Breast epithelium (tissue), 4 donors: ENCODE measurements at regions not wholly inside any gene's neighbourhood (a gene's known extent, or its start where the extent isn't known, plus 50 kb on each side); places are given as distances from the start of the nearest gene placed in this dataset.
A peak's percentile ranks its signal among the peaks of the same experiment; 100 is the strongest.

Experiments used
- DNase-seq, 2 donors: peaks; one replicate each; pipeline ENCODE4 v3.0.0-alpha.2; 2019; ENCODE audit warnings: low spot score in 2 of 2
- H3K27ac ChIP-seq, 2 donors: fragments of 200-600 bp; sonication (generic) in 1 of 2; one replicate each; pipeline ENCODE4 v1.5.1; 2016 to 2019; ENCODE audit warnings: mild to moderate bottlenecking in 1 of 2
- H3K27me3 ChIP-seq, 2 donors: fragments of 200-600 bp; sonication (generic) in 1 of 2; one replicate each; pipeline versions ENCODE4 v1.5.1 to v1.6.0; 2017 to 2019; ENCODE audit warnings: control low read depth in 1 of 2, mild to moderate bottlenecking in 1 of 2
- H3K36me3 ChIP-seq: fragments of 200-600 bp; one replicate; pipeline ENCODE4 v1.5.1; 2019
- H3K4me1 ChIP-seq, 2 donors: fragments of 200-600 bp; sonication (generic); one replicate each; pipeline ENCODE4 v1.5.1; 2016 to 2019; ENCODE audit warnings: control low read depth in 1 of 2
- H3K4me3 ChIP-seq, 3 donors: fragments of 200-600 bp; sonication (generic); 1 replicate in 2 of 3; 2 replicates in 1 of 3; pipeline ENCODE4 v1.5.1; 2016 to 2019; ENCODE audit warnings: mild to moderate bottlenecking in 3 of 3, moderate library complexity in 2 of 3
- H3K9me3 ChIP-seq, 2 donors: fragments of 200-600 bp; sonication (generic) in 1 of 2; one replicate each; pipeline ENCODE4 v1.5.1; 2016 to 2019; ENCODE audit warnings: control low read depth in 1 of 2
- POLR2A ChIP-seq: fragments of 450-650 bp; IDR thresholded peaks from one replicate; pipeline ENCODE4 v1.6.1; 2016; ENCODE audit warnings: antibody characterized with exemption, mild to moderate bottlenecking, moderate library complexity
- POLR2AphosphoS5 ChIP-seq, 3 donors: sonication (generic); formaldehyde crosslinking; IDR thresholded peaks; one replicate each; pipeline ENCODE4 v1.6.1; 2017; ENCODE audit warnings: antibody characterized with exemption in 3 of 3
- intact Hi-C: fragments of 100-400 bp; cut with DNase I; formaldehyde crosslinking; loops from one replicate; pipeline ENCODE4 v1.15.1; 2023; ENCODE audit warnings: low total_unique reads
- TF ChIP-seq, protein P1 (sequence below), 3 donors: fragments of 450-650 bp; IDR thresholded peaks; one replicate each; pipeline ENCODE4 v1.5.1; 2016 to 2017; ENCODE audit warnings: antibody characterized with exemption in 3 of 3, mild to moderate bottlenecking in 3 of 3, moderate library complexity in 3 of 3

DNA sequence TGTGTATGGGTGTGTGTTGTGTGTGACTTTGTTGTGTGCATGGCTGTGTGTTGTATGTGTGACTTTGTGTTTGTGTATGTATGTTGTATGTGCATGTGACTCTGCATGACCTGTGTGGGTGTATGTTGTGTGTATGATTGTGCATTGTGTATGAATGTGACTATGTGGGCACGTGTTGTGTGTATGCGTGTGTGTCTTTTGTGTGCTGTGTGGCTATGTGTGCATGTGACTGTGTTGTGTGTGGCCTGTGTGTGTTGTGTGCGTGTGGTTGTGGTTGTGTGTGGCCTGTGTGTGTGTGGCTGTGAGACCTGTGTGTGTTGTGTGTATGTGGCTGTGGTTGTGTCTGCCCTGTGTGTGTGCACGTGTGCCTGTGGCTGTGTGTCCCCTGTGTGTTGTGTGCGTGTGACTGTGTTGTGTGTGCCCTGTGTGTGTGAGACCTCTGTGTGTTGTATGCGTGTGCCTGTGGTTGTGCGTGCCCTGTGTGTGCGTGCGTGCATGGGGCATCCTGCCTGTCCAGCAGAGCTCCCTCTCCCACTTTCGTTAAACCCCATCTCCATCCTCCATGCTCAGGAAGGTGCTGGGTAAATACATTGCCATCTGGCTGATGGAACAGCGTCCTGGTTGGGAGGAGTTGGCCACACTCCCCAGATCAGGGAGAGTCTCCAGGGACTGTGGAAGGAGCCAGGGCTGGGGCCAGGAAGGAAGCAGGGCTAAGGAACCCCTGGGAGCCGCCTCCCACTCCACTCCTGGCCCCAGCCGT is 90.1 kb upstream of the GSE1 start:
- intact Hi-C loops, result no loop called here
- Histone ChIP-seq H3K27ac (peak overlapping the region; percentile 48 to 87), H3K4me1 (peaks cover 21 to 36% of the 10 kb centered on the region in 2 donors), H3K36me3 (no peaks in the 10 kb centered on the region), H3K27me3 (no peaks in the 10 kb centered on the region), H3K9me3 (no peaks in the 10 kb centered on the region), H3K4me3 (no peak overlapping the region)
- TF ChIP-seq, protein P1, sequence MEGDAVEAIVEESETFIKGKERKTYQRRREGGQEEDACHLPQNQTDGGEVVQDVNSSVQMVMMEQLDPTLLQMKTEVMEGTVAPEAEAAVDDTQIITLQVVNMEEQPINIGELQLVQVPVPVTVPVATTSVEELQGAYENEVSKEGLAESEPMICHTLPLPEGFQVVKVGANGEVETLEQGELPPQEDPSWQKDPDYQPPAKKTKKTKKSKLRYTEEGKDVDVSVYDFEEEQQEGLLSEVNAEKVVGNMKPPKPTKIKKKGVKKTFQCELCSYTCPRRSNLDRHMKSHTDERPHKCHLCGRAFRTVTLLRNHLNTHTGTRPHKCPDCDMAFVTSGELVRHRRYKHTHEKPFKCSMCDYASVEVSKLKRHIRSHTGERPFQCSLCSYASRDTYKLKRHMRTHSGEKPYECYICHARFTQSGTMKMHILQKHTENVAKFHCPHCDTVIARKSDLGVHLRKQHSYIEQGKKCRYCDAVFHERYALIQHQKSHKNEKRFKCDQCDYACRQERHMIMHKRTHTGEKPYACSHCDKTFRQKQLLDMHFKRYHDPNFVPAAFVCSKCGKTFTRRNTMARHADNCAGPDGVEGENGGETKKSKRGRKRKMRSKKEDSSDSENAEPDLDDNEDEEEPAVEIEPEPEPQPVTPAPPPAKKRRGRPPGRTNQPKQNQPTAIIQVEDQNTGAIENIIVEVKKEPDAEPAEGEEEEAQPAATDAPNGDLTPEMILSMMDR (IDR thresholded peaks at IDR 0.05), result no peak
- no peak for TF ChIP-seq POLR2A
- no peak for TF ChIP-seq POLR2AphosphoS5 (IDR thresholded peaks at IDR 0.05)
- peak in 1 of 2 donors; percentile 36 for DNase-seq

DNA sequence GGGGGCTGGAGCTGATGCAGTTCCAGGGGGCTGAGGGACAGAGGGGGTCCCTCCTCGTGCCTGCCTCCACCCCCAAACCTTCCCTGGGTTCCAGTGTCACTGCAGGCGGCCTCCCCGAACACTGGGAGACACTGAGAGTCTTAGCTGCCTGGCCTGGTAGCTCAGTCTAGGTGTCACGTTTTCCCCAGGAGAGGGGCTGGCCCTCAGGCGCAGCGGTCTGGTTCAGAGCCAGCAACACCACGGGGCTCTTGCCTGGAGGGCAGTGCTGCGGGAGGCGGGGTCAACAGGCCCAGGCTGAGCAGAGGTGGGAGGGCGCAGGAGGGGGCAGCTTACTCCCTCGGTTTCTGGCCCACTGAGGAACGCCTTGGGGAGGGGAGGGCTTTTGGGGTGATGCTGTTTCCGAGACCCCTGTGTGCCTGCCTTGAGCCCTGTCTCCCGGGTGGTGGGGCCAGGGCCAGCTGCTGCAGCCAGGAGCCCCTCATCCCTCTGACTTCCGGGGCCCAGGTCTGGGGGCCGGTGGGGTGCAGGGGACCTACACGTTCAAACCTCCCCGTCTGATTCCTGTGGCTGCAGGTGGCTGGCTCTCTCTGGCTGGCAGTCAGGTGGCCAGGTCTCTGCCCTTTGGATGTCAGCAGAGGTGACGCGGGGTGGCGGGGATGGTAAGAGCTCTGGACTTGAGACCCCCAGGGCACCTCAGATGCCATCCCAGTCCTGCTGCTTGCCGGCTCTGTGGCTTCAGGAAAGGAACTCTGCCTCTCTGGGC is 89.3 kb upstream of the GSE1 start:
- Histone ChIP-seq H3K4me3 (no peak overlapping the region), H3K4me1 (peaks cover 21 to 36% of the 10 kb centered on the region in 2 donors), H3K36me3 (no peaks in the 10 kb centered on the region), H3K9me3 (no peaks in the 10 kb centered on the region), H3K27me3 (no peaks in the 10 kb centered on the region), H3K27ac (peak overlapping the region; percentile 48 to 87)
- TF ChIP-seq POLR2A, result no peak
- TF ChIP-seq, protein P1 (IDR thresholded peaks at IDR 0.05), result no peak
- no peak for TF ChIP-seq POLR2AphosphoS5 (IDR thresholded peaks at IDR 0.05)
- DNase-seq, result no peak
- intact Hi-C loops, result no loop called here

DNA sequence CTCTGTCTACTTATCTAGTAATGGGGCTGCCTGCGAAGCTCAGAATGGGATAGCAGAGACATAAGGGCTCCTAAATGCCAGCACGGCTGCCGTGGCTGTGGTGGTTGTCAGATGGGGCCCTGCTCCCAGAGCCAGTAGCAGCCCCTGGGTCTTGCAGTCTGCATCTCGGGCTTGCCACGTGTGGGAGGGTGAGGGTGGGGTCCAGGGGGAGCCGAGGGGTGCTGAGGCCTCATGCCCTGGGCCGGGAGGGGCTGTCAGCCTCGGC is 88.8 kb upstream of the GSE1 start:
- H3K4me1 ChIP-seq, result peaks cover 21 to 36% of the 10 kb centered on the region in 2 donors
- TF ChIP-seq POLR2A, result no peak
- TF ChIP-seq, protein P1 (IDR thresholded peaks at IDR 0.05), result no peak
- TF ChIP-seq POLR2AphosphoS5 (IDR thresholded peaks at IDR 0.05), result no peak
- DNase-seq, result no peak
- peak overlapping the region in 1 of 3 donors; percentile 34 for H3K4me3 ChIP-seq
- no peaks in the 10 kb centered on the region for H3K36me3 ChIP-seq
- H3K9me3 ChIP-seq, result no peaks in the 10 kb centered on the region
- H3K27ac ChIP-seq, result peak overlapping the region; percentile 48 to 87
- intact Hi-C loops, result no loop called here
- H3K27me3 ChIP-seq, result no peaks in the 10 kb centered on the region

DNA sequence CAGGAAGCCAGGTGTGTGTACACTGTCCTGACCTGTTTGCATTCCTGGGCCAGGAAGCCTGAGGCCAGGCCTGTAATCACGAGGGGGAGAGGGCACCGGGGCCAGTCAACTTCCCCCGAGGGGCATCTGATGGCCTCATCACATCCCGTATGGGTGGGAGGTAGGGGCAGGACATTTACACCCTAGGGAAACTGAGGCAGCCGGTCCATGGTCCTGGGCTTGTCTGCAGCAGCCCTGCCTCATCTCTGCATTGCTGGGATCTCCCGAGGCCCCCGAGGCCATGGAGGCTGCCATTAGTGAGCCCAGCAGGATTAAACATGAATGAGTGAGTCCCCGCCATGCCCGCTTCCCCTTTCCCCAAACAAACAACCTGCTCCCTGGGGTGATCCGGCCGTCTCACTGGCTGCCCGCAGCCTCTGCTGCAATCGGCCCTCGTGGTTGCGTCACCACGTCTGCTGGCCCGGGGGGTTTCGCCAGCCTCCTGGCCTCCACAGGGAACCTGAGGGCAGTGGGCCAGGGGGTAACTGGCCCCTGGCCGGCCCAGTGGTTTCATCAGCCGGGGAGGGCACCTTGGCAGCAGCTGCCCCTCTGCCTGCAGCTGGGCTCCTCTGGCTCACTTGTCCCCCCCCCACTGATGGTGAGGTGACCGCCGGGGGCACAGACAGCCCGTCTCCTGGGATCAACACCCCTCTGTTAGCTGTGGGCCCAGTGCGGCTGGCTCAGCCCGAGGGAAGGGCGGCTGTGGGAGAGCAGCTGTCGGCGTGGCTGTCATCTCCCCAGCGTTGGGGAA is 88.3 kb upstream of the GSE1 start:
- peak; percentile 59 to 70 for DNase-seq
- Histone ChIP-seq H3K9me3 (no peaks in the 10 kb centered on the region), H3K27ac (peak overlapping the region; percentile 48 to 87), H3K4me1 (peaks cover 21 to 36% of the 10 kb centered on the region in 2 donors), H3K4me3 (peak overlapping the region in 1 of 3 donors; percentile 34), H3K27me3 (no peaks in the 10 kb centered on the region), H3K36me3 (no peaks in the 10 kb centered on the region)
- no peak for TF ChIP-seq POLR2A
- TF ChIP-seq, protein P1 (IDR thresholded peaks at IDR 0.05), result no peak
- peak in 2 of 3 donors; percentile 26 to 41 for TF ChIP-seq POLR2AphosphoS5 (IDR thresholded peaks at IDR 0.05)
- intact Hi-C loops, result no loop called here
